ENCODE measurements at regions not wholly inside any gene's neighbourhood (a gene's known extent, or its start where the extent isn't known, plus 50 kb on each side); places are given as distances from the start of the nearest gene placed in this dataset.

DNA sequence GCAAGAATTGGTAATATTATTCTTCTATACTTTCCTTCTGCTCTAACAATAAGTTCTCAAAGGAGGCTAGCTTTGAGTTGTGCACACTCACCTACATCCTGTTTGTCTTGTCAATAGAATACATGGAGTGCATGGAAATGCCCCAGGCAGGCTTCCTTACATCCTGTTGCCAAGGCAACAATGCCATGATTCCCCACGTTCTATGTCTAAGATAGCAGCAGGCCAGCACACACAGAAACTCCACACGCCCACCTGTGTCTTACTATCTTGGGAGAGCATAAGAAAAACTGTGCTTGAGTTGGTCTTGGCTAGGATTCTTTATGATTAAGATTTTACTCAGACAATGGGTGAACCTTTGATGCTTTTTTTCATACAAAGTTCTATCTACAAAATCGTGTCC lies 379.2 kb downstream of the AASDHPPT start:
- TF ChIP-seq, protein P1, sequence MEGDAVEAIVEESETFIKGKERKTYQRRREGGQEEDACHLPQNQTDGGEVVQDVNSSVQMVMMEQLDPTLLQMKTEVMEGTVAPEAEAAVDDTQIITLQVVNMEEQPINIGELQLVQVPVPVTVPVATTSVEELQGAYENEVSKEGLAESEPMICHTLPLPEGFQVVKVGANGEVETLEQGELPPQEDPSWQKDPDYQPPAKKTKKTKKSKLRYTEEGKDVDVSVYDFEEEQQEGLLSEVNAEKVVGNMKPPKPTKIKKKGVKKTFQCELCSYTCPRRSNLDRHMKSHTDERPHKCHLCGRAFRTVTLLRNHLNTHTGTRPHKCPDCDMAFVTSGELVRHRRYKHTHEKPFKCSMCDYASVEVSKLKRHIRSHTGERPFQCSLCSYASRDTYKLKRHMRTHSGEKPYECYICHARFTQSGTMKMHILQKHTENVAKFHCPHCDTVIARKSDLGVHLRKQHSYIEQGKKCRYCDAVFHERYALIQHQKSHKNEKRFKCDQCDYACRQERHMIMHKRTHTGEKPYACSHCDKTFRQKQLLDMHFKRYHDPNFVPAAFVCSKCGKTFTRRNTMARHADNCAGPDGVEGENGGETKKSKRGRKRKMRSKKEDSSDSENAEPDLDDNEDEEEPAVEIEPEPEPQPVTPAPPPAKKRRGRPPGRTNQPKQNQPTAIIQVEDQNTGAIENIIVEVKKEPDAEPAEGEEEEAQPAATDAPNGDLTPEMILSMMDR (conservative IDR thresholded peaks at IDR 0.05; ENCODE audit: low read depth, low read length) = no peak
- no peak for TF ChIP-seq EZH2 (IDR thresholded peaks at IDR 0.05; ENCODE audit: borderline replicate concordance, low read depth, low read length, poor library complexity, severe bottlenecking)

Measured in A673 (cell line).